ENCODE measurements at regions not wholly inside any gene's neighbourhood (a gene's known extent, or its start where the extent isn't known, plus 50 kb on each side); places are given as distances from the start of the nearest gene placed in this dataset.

GRCh38 chr1:29454616-29455380 is 218.5 kb downstream of the PTPRU start:
- no peak for DNase-seq

GRCh38 chr1:29453502-29454240 is 217.3 kb downstream of the PTPRU start:
- DNase-seq, result no peak

- DNase-seq, result no peak
Measured at GRCh38 chr1:29452463-29453230, 216.3 kb downstream of the PTPRU start.

- DNase-seq, result no peak
Measured at GRCh38 chr1:29451368-29451892, 215.1 kb downstream of the PTPRU start.

- DNase-seq, result no peak
Measured at GRCh38 chr1:29450591-29450990, 214.3 kb downstream of the PTPRU start.

- DNase-seq, result no peak
Measured at GRCh38 chr1:29448456-29449235, 212.3 kb downstream of the PTPRU start.

GRCh38 chr1:29447368-29447767 is 211.0 kb downstream of the PTPRU start:
- no peak for DNase-seq

- DNase-seq, result no peak
Measured at GRCh38 chr1:29444782-29445729, 208.7 kb downstream of the PTPRU start.

GRCh38 chr1:29444081-29444715 is 207.9 kb downstream of the PTPRU start:
- DNase-seq, result no peak

GRCh38 chr1:29441916-29442668 is 205.8 kb downstream of the PTPRU start:
- DNase-seq, result no peak

GRCh38 chr1:29439615-29440014 is 203.3 kb downstream of the PTPRU start:
- no peak for DNase-seq

GRCh38 chr1:29438991-29439390 is 202.7 kb downstream of the PTPRU start:
- DNase-seq, result no peak

GRCh38 chr1:29437946-29438345 is 201.6 kb downstream of the PTPRU start:
- no peak for DNase-seq

- no peak for DNase-seq
Measured at GRCh38 chr1:29436181-29436785, 200.0 kb downstream of the PTPRU start.

GRCh38 chr1:29433830-29434229 is 197.5 kb downstream of the PTPRU start:
- DNase-seq, result no peak

- no peak for DNase-seq
Measured at GRCh38 chr1:29431138-29431537, 194.8 kb downstream of the PTPRU start.

GRCh38 chr1:29429656-29430055 is 193.3 kb downstream of the PTPRU start:
- no peak for DNase-seq

- DNase-seq, result no peak
Measured at GRCh38 chr1:29428997-29429396, 192.7 kb downstream of the PTPRU start.

- no peak for DNase-seq
Measured at GRCh38 chr1:29428280-29428615, 191.9 kb downstream of the PTPRU start.

Measured in bone marrow (tissue), 2 donors.